Neuronal stem cell (in vitro differentiated cells): ENCODE measurements at regions not wholly inside any gene's neighbourhood (a gene's known extent, or its start where the extent isn't known, plus 50 kb on each side); places are given as distances from the start of the nearest gene placed in this dataset.

Experiments
- DNase-seq: peaks from one replicate; pipeline ENCODE4 v3.0.0-alpha.2; 2013; ENCODE audit warnings: low spot score
- H2AFZ ChIP-seq: one replicate; pipeline ENCODE4 v1.6.1; 2013; ENCODE audit warnings: mild to moderate bottlenecking, low read length, inconsistent platforms
- H2AK5ac ChIP-seq: 2 replicates; pipeline ENCODE4 v1.6.1; 2013; ENCODE audit warnings: low read depth, mild to moderate bottlenecking, inconsistent platforms, low read length, moderate library complexity, mixed read lengths
- H2BK120ac ChIP-seq: 2 replicates; pipeline ENCODE4 v1.6.1; 2013; ENCODE audit warnings: low read depth, mild to moderate bottlenecking, inconsistent platforms, low read length, moderate library complexity, mixed read lengths
- H2BK12ac ChIP-seq: one replicate; pipeline ENCODE4 v1.6.1; 2013; ENCODE audit warnings: low read length, inconsistent platforms
- H2BK15ac ChIP-seq: 2 replicates; pipeline ENCODE4 v1.6.1; 2013; ENCODE audit warnings: mild to moderate bottlenecking, low read length, inconsistent platforms, mixed read lengths
- H2BK5ac ChIP-seq: one replicate; pipeline ENCODE4 v1.6.1; 2013; ENCODE audit warnings: inconsistent platforms, mild to moderate bottlenecking, low read length, moderate library complexity
- H3K14ac ChIP-seq: one replicate; pipeline ENCODE4 v1.6.1; 2013; ENCODE audit warnings: low read length, inconsistent platforms
- H3K18ac ChIP-seq: 2 replicates; pipeline ENCODE4 v1.6.1; 2013; ENCODE audit warnings: low read length, inconsistent platforms
- H3K23ac ChIP-seq: 2 replicates; pipeline ENCODE4 v1.6.1; 2013; ENCODE audit warnings: low read depth, mild to moderate bottlenecking, mixed read lengths, low read length, inconsistent platforms; ENCODE audit not compliant: poor library complexity
- H3K27ac ChIP-seq: replicated peaks from 3 replicates; pipeline ENCODE4 v1.5.1; 2013; ENCODE audit warnings: low read length, inconsistent platforms
- H3K27me3 ChIP-seq, 3 experiments: 2 replicates each; pipeline ENCODE4 v1.6.1; 2013; ENCODE audit warnings: low read length in 3 of 3, mild to moderate bottlenecking in 2 of 3, inconsistent platforms in 1 of 3, low read depth in 1 of 3, mixed read lengths in 1 of 3, moderate library complexity in 1 of 3; ENCODE audit not compliant: control insufficient read depth in 3 of 3, insufficient read depth in 3 of 3
- H3K36me3 ChIP-seq, 2 donors: replicated peaks in 1 of 2; 2 replicates each; pipeline ENCODE4 v1.6.1; 2013; ENCODE audit warnings: low read length in 2 of 2; ENCODE audit not compliant: control insufficient read depth in 2 of 2, insufficient read depth in 2 of 2
- H3K4ac ChIP-seq: 2 replicates; pipeline ENCODE4 v1.6.1; 2013; ENCODE audit warnings: inconsistent platforms, mild to moderate bottlenecking, low read length, moderate library complexity
- H3K4me1 ChIP-seq, 2 donors: 1 replicate in 1 of 2; 2 replicates in 1 of 2; pipeline ENCODE4 v1.6.1; 2013; ENCODE audit warnings: low read length in 2 of 2, low read depth in 1 of 2; ENCODE audit not compliant: control insufficient read depth in 2 of 2, insufficient read depth in 1 of 2
- H3K4me2 ChIP-seq: one replicate; pipeline ENCODE4 v1.6.1; 2013; ENCODE audit warnings: mild to moderate bottlenecking, low read length, inconsistent platforms; ENCODE audit not compliant: insufficient read depth, poor library complexity, severe bottlenecking
- H3K4me3 ChIP-seq, 2 donors: 2 replicates each; pipeline ENCODE4 v1.5.1; 2013; ENCODE audit warnings: low read length in 2 of 2, mild to moderate bottlenecking in 2 of 2, inconsistent platforms in 1 of 2, moderate library complexity in 1 of 2
- H3K79me1 ChIP-seq: one replicate; pipeline ENCODE4 v1.6.1; 2013; ENCODE audit warnings: low read depth, mild to moderate bottlenecking, inconsistent platforms, low read length, moderate library complexity
- H3K9ac ChIP-seq: one replicate; pipeline ENCODE4 v1.6.1; 2013; ENCODE audit warnings: mild to moderate bottlenecking, low read depth, low read length, inconsistent platforms; ENCODE audit not compliant: poor library complexity
- H3K9me3 ChIP-seq, 2 donors: replicated peaks in 1 of 2; 2 replicates each; pipeline versions ENCODE3 to v1.6.1; 2013; ENCODE audit warnings: low read length in 2 of 2, mild to moderate bottlenecking in 2 of 2, inconsistent platforms in 1 of 2, low read depth in 1 of 2, mixed read lengths in 1 of 2, moderate library complexity in 1 of 2; ENCODE audit not compliant: control insufficient read depth in 2 of 2, insufficient read depth in 1 of 2
- H4K8ac ChIP-seq: one replicate; pipeline ENCODE4 v1.6.1; 2013; ENCODE audit warnings: low read depth, mild to moderate bottlenecking, inconsistent platforms, low read length, moderate library complexity
- H4K91ac ChIP-seq: one replicate; pipeline ENCODE4 v1.6.1; 2013; ENCODE audit warnings: low read length, low read depth, mild to moderate bottlenecking, inconsistent platforms; ENCODE audit not compliant: poor library complexity
- WGBS, 2 donors: extraction: QIAGEN DNeasy Blood & Tissue Kit; methylation state at CpG; one replicate each; pipeline ENCODE4 v1.1.7; 2013; ENCODE audit warnings: missing lambda C conversion rate in 2 of 2, mixed read lengths in 1 of 2; ENCODE audit not compliant: insufficient read length in 2 of 2, insufficient replicate concordance in 1 of 2; ENCODE audit errors: extremely low coverage in 2 of 2; 5-methylcytosine and 5-hydroxymethylcytosine counted together

GRCh38 chr18:67586101-67586500, 69.6 kb upstream of the DSEL start:
- H2AFZ ChIP-seq, result no peak overlapping the region
- no CpG with 5 or more reads among the region's 2 CpGs for WGBS, 2 donors
- H2AK5ac ChIP-seq, result no peak overlapping the region
- no peak overlapping the region for H2BK5ac ChIP-seq
- H3K14ac ChIP-seq, result no peak overlapping the region
- no peak overlapping the region for H2BK15ac ChIP-seq
- no peak overlapping the region for H3K9ac ChIP-seq
- H4K8ac ChIP-seq, result no peak overlapping the region
- no peak overlapping the region for H2BK12ac ChIP-seq
- no peak overlapping the region for H2BK120ac ChIP-seq
- H4K91ac ChIP-seq, result no peak overlapping the region
- H3K23ac ChIP-seq, result no peak overlapping the region
- no peak overlapping the region for H3K4ac ChIP-seq
- no peak overlapping the region for H3K4me3 ChIP-seq
- H3K27me3 ChIP-seq, result no peaks in the 10 kb centered on the region
- H3K9me3 ChIP-seq, result no peaks in the 10 kb centered on the region
- H3K27ac ChIP-seq, result no peak overlapping the region
- no peaks in the 10 kb centered on the region for H3K79me1 ChIP-seq
- DNase-seq, result no peak
- no peaks in the 10 kb centered on the region for H3K36me3 ChIP-seq
- no peaks in the 10 kb centered on the region for H3K4me1 ChIP-seq
- H3K18ac ChIP-seq, result no peak overlapping the region
- no peak overlapping the region for H3K4me2 ChIP-seq

GRCh38 chr18:67583621-67584020, 67.1 kb upstream of the DSEL start:
- Histone ChIP-seq H2AK5ac (no peak overlapping the region), H2BK12ac (no peak overlapping the region), H3K4me1 (no peaks in the 10 kb centered on the region), H2AFZ (no peak overlapping the region), H3K9ac (no peak overlapping the region), H3K18ac (no peak overlapping the region), H2BK5ac (no peak overlapping the region), H3K27me3 (no peaks in the 10 kb centered on the region), H2BK120ac (no peak overlapping the region), H3K4me2 (no peak overlapping the region), H3K4me3 (no peak overlapping the region), H3K4ac (no peak overlapping the region), H3K9me3 (no peaks in the 10 kb centered on the region), H2BK15ac (no peak overlapping the region), H4K91ac (no peak overlapping the region), H3K79me1 (no peaks in the 10 kb centered on the region), H3K36me3 (no peaks in the 10 kb centered on the region), H3K27ac (no peak overlapping the region), H4K8ac (no peak overlapping the region), H3K23ac (no peak overlapping the region), H3K14ac (no peak overlapping the region)
- 100% methylated on average over 1 of the region's 1 CpG; no CpG with 5 or more reads in 1 of the 2 donors for WGBS, 2 donors
- DNase-seq, result no peak

DNA sequence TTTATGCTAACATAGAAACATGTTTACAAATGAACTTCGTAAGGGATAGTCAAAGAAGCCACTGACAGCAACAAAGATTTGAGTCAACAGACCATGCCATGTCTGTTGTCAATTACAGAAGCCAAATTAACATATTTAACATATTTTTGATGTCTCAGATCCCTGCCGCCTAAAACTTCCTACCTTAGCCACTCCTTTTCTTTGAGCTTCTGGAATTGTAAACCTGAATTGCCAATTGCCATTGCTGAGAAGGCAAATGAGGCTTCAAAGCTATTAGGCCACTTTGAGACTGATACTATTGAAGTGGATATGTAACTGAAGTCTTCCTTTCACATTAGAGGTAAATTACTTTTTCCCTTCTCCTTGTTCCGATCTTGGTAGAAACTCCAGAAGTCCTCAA, 66.0 kb upstream of the DSEL start:
- no peak overlapping the region for H2BK5ac ChIP-seq
- H2BK15ac ChIP-seq, result no peak overlapping the region
- no peak overlapping the region for H3K4me2 ChIP-seq
- WGBS, 2 donors, result no CpG with 5 or more reads among the region's 3 CpGs
- no peak for DNase-seq
- H2AK5ac ChIP-seq, result no peak overlapping the region
- no peak overlapping the region for H3K4me3 ChIP-seq
- H2AFZ ChIP-seq, result no peak overlapping the region
- H3K79me1 ChIP-seq, result no peaks in the 10 kb centered on the region
- H3K9me3 ChIP-seq, result no peaks in the 10 kb centered on the region
- no peak overlapping the region for H3K9ac ChIP-seq
- no peaks in the 10 kb centered on the region for H3K4me1 ChIP-seq
- H3K27me3 ChIP-seq, result no peaks in the 10 kb centered on the region
- no peak overlapping the region for H3K18ac ChIP-seq
- H4K91ac ChIP-seq, result no peak overlapping the region
- H2BK120ac ChIP-seq, result no peak overlapping the region
- H3K4ac ChIP-seq, result no peak overlapping the region
- no peak overlapping the region for H4K8ac ChIP-seq
- no peaks in the 10 kb centered on the region for H3K36me3 ChIP-seq
- no peak overlapping the region for H3K14ac ChIP-seq
- H3K23ac ChIP-seq, result no peak overlapping the region
- no peak overlapping the region for H2BK12ac ChIP-seq
- H3K27ac ChIP-seq, result no peak overlapping the region

GRCh38 chr18:67581178-67581577, 64.7 kb upstream of the DSEL start:
- Histone ChIP-seq H3K14ac (no peak overlapping the region), H2BK12ac (no peak overlapping the region), H4K8ac (no peak overlapping the region), H3K27me3 (no peaks in the 10 kb centered on the region), H3K4me1 (no peaks in the 10 kb centered on the region), H3K23ac (no peak overlapping the region), H2AFZ (no peak overlapping the region), H2BK120ac (no peak overlapping the region), H2AK5ac (no peak overlapping the region), H3K9ac (no peak overlapping the region), H3K9me3 (no peaks in the 10 kb centered on the region), H3K36me3 (no peaks in the 10 kb centered on the region), H3K4me2 (no peak overlapping the region), H3K4me3 (no peak overlapping the region), H3K4ac (no peak overlapping the region), H2BK5ac (no peak overlapping the region), H3K18ac (no peak overlapping the region), H4K91ac (no peak overlapping the region), H2BK15ac (no peak overlapping the region), H3K27ac (no peak overlapping the region), H3K79me1 (no peaks in the 10 kb centered on the region)
- no CpG with 5 or more reads among the region's 2 CpGs for WGBS, 2 donors
- DNase-seq, result no peak
